Lower leg skin (tissue), 3 donors: ENCODE measurements at regions not wholly inside any gene's neighbourhood (a gene's known extent, or its start where the extent isn't known, plus 50 kb on each side); places are given as distances from the start of the nearest gene placed in this dataset.

Experiments used
- POLR2A ChIP-seq, 2 donors: fragments of 450-650 bp; IDR thresholded peaks; one replicate each; pipeline ENCODE4 v1.6.1; 2016 to 2017; ENCODE audit warnings: antibody characterized with exemption in 2 of 2, mild to moderate bottlenecking in 1 of 2, moderate library complexity in 1 of 2
- TF ChIP-seq, protein P1 (sequence below), 3 donors: fragments of 450-650 bp; IDR thresholded peaks; one replicate each; pipeline ENCODE4 v1.5.1; 2016; ENCODE audit warnings: antibody characterized with exemption in 3 of 3, mild to moderate bottlenecking in 3 of 3, moderate library complexity in 2 of 3

DNA sequence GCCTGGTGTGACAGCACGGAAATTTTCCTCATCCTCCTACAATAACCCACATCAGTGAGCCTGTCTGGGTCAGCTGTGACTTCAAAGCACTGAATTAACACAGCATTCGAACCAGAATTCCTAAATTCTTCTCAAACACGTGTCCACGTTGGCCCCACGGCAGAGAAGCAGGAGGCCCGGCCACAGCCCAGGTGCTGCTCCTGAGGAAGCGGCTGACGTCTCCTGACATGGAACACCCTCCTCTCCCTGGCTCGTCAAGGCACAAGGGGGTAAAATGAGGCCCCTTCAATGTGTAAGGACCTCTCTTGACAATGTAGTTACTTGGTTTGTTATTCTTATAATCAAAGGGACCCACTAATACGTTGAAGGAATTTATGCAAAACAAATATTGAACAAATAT is 156.3 kb upstream of the GSC start:
- TF ChIP-seq, protein P1, sequence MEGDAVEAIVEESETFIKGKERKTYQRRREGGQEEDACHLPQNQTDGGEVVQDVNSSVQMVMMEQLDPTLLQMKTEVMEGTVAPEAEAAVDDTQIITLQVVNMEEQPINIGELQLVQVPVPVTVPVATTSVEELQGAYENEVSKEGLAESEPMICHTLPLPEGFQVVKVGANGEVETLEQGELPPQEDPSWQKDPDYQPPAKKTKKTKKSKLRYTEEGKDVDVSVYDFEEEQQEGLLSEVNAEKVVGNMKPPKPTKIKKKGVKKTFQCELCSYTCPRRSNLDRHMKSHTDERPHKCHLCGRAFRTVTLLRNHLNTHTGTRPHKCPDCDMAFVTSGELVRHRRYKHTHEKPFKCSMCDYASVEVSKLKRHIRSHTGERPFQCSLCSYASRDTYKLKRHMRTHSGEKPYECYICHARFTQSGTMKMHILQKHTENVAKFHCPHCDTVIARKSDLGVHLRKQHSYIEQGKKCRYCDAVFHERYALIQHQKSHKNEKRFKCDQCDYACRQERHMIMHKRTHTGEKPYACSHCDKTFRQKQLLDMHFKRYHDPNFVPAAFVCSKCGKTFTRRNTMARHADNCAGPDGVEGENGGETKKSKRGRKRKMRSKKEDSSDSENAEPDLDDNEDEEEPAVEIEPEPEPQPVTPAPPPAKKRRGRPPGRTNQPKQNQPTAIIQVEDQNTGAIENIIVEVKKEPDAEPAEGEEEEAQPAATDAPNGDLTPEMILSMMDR (IDR thresholded peaks at IDR 0.05), result no peak
- TF ChIP-seq POLR2A (IDR thresholded peaks at IDR 0.05), result no peak
